NCI-H82 (cell line): ENCODE measurements at regions not wholly inside any gene's neighbourhood (a gene's known extent, or its start where the extent isn't known, plus 50 kb on each side); places are given as distances from the start of the nearest gene placed in this dataset.
"Not testable (repeated sequence)": the region's sequence is repeated elsewhere in the genome, so short reads cannot be mapped to it uniquely, and the experiment has no call there.

ENCODE experiments used
- DNase-seq: peaks from one replicate; lab custom pipeline; 2025; lab: John Stamatoyannopoulos, UW

GRCh38 chr1:166695834-166696233, 143.4 kb upstream of the POGK start:
- DNase-seq = not testable (repeated sequence)

- peak; percentile 13 for DNase-seq
Measured at GRCh38 chr1:166698771-166699170, 140.5 kb upstream of the POGK start.

GRCh38 chr1:166699613-166700012, 139.7 kb upstream of the POGK start:
- no peak for DNase-seq

GRCh38 chr1:166700696-166701095, 138.6 kb upstream of the POGK start:
- peak; percentile 69 for DNase-seq

- peak; percentile 86 for DNase-seq
Measured at GRCh38 chr1:166701603-166702100, 137.6 kb upstream of the POGK start.

- no peak for DNase-seq
Measured at GRCh38 chr1:166703141-166703540, 136.1 kb upstream of the POGK start.

GRCh38 chr1:166703726-166704462, 135.4 kb upstream of the POGK start:
- DNase-seq = no peak

- DNase-seq = peak; percentile 39
Measured at GRCh38 chr1:166705376-166706289, 133.6 kb upstream of the POGK start.

- DNase-seq = no peak
Measured at GRCh38 chr1:166716620-166717019, 122.7 kb upstream of the POGK start.

GRCh38 chr1:166721145-166721544, 118.1 kb upstream of the POGK start:
- DNase-seq = peak; percentile 25

GRCh38 chr1:166730299-166730888, 108.9 kb upstream of the POGK start:
- peak; percentile 34 for DNase-seq

- no peak for DNase-seq
Measured at GRCh38 chr1:166738140-166738539, 101.1 kb upstream of the POGK start.

- DNase-seq = no peak
Measured at GRCh38 chr1:166738873-166739272, 100.4 kb upstream of the POGK start.

- no peak for DNase-seq
Measured at GRCh38 chr1:166740668-166741276, 98.5 kb upstream of the POGK start.

- DNase-seq = no peak
Measured at GRCh38 chr1:166763318-166763717, 76.0 kb upstream of the POGK start.

GRCh38 chr1:166766942-166767341, 72.3 kb upstream of the POGK start:
- DNase-seq = no peak

GRCh38 chr1:166784646-166785045, 54.6 kb upstream of the POGK start:
- DNase-seq = not testable (repeated sequence)

- no peak for DNase-seq
Measured at GRCh38 chr1:166785987-166786386, 53.3 kb upstream of the POGK start.

- no peak for DNase-seq
Measured at GRCh38 chr1:166789286-166789685, 50.0 kb upstream of the POGK start.
